Sigmoid colon (tissue), 4 donors: ENCODE measurements at regions not wholly inside any gene's neighbourhood (a gene's known extent, or its start where the extent isn't known, plus 50 kb on each side); places are given as distances from the start of the nearest gene placed in this dataset.

ENCODE experiments used
- POLR2A ChIP-seq, 2 donors: fragments of 450-650 bp; IDR thresholded peaks; one replicate each; pipeline ENCODE4 v1.6.1; 2016; ENCODE audit warnings: antibody characterized with exemption in 2 of 2, mild to moderate bottlenecking in 2 of 2, moderate library complexity in 2 of 2
- POLR2AphosphoS5 ChIP-seq, 4 donors: sonication (generic); formaldehyde crosslinking; IDR thresholded peaks; one replicate each; pipeline ENCODE4 v1.6.1; 2017; ENCODE audit warnings: antibody characterized with exemption in 4 of 4
- TF ChIP-seq, protein P1 (sequence below), 4 experiments: fragments of 450-650 bp in 3 of 4; fragments of 200-600 bp in 1 of 4; IDR thresholded peaks; one replicate each; pipeline ENCODE4 v1.5.1; 2016 to 2019; ENCODE audit warnings: antibody characterized with exemption in 4 of 4, mild to moderate bottlenecking in 3 of 4, moderate library complexity in 2 of 4

DNA sequence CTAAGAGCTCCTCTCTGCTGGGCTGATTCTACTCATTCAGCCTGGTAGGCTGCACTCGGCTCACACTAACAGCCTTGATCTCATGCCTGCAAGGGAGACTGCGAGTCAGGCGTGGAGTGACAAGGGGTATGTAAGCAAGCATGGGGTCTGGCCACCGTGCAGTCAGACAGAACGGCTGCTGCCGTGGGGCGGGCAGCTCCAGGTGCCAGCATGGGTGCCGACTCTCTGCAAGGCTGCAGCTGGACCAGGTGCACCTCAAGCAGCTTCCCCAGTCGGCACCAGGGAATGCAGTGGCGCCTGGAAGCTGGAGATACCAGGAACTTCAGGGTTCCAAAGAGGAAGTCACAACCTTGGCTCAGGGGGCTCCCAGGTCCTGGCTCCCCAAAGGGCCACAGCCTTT, 892.3 kb downstream of the OLFM4 start:
- TF ChIP-seq, protein P1, sequence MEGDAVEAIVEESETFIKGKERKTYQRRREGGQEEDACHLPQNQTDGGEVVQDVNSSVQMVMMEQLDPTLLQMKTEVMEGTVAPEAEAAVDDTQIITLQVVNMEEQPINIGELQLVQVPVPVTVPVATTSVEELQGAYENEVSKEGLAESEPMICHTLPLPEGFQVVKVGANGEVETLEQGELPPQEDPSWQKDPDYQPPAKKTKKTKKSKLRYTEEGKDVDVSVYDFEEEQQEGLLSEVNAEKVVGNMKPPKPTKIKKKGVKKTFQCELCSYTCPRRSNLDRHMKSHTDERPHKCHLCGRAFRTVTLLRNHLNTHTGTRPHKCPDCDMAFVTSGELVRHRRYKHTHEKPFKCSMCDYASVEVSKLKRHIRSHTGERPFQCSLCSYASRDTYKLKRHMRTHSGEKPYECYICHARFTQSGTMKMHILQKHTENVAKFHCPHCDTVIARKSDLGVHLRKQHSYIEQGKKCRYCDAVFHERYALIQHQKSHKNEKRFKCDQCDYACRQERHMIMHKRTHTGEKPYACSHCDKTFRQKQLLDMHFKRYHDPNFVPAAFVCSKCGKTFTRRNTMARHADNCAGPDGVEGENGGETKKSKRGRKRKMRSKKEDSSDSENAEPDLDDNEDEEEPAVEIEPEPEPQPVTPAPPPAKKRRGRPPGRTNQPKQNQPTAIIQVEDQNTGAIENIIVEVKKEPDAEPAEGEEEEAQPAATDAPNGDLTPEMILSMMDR (IDR thresholded peaks at IDR 0.05), result no peak
- no peak for TF ChIP-seq POLR2A (IDR thresholded peaks at IDR 0.05)
- TF ChIP-seq POLR2AphosphoS5 (IDR thresholded peaks at IDR 0.05), result no peak
